IPS DF 6.9 (cell line): ENCODE measurements at regions not wholly inside any gene's neighbourhood (a gene's known extent, or its start where the extent isn't known, plus 50 kb on each side); places are given as distances from the start of the nearest gene placed in this dataset.
"Not testable (repeated sequence)": the region's sequence is repeated elsewhere in the genome, so short reads cannot be mapped to it uniquely, and the experiment has no call there.

ENCODE experiments used
- DNase-seq: peaks from one replicate; pipeline ENCODE4 v3.0.0-alpha.2; 2013; ENCODE audit warnings: low read depth, low spot score
- H3K27ac ChIP-seq: one replicate; pipeline ENCODE4 v1.5.1; 2013; ENCODE audit warnings: low read length, control low read depth
- H3K27me3 ChIP-seq: 2 replicates; pipeline ENCODE4 v1.6.1; 2013; ENCODE audit warnings: mild to moderate bottlenecking, low read length; ENCODE audit not compliant: control insufficient read depth, insufficient read depth
- H3K36me3 ChIP-seq: 2 replicates; pipeline ENCODE4 v1.6.1; 2013; ENCODE audit warnings: low read length; ENCODE audit not compliant: control insufficient read depth, insufficient read depth
- H3K4me1 ChIP-seq: 2 replicates; pipeline ENCODE4 v1.6.1; 2013; ENCODE audit warnings: low read length; ENCODE audit not compliant: control insufficient read depth, insufficient read depth
- H3K4me3 ChIP-seq: 2 replicates; pipeline ENCODE4 v1.5.1; 2013; ENCODE audit warnings: mild to moderate bottlenecking, low read length
- H3K9me3 ChIP-seq: 2 replicates; pipeline ENCODE4 v1.6.1; 2013; ENCODE audit warnings: low read length, inconsistent platforms; ENCODE audit not compliant: control insufficient read depth, insufficient read depth
- WGBS: extraction: QIAGEN DNeasy Blood & Tissue Kit; methylation state at CpG from one replicate; pipeline ENCODE4 v1.1.7; 2013; ENCODE audit warnings: mixed read lengths, missing lambda C conversion rate; ENCODE audit not compliant: insufficient read length, insufficient coverage; 5-methylcytosine and 5-hydroxymethylcytosine counted together

DNA sequence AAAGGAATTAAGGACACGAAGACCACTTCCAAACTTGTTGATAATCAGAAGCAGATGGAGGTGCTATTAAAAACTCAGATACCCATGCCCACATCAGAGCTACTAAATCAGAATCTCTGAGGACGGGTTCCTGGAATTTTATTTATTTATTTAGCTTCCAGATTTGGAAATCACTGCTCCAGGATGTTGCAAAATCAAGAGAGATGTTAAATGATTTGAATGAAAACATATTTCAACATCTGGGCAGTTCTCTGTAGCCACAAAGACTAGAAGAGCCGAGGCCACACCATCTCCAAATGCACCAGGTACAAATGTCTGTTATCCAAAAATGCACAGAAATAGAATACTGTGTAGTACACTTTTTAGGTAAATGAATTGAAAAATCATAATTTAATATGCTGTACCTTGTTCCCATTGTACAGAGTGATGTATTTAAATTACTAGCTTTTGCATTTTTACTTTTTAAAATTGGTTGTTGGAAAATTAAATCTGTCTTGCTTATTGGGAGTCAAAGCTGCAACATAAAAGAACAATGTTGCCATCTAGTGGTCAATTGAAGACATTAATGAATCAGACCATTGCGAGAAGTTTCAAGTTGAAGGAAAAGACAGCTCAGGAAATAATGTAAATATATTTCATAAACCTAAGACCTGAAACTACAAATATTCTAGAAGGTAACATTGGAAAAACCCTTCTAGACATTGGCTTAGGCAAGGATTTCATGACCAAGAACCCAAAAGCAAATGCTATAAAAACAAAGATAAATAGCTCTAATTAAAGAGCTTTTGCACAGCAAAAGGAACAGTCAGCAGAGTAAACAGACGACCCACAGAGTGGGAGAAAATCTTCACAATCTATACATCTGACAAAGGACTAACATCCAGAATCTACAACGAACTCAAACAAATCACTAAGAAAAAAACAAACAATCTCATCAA is 151.3 kb upstream of the TTC29 start:
- H3K27me3 ChIP-seq: no peaks in the 10 kb centered on the region
- no peaks in the 10 kb centered on the region for H3K4me1 ChIP-seq
- H3K27ac ChIP-seq: no peak overlapping the region
- DNase-seq: no peak
- WGBS: no CpG with 5 or more reads among the region's 6 CpGs
- no peaks in the 10 kb centered on the region for H3K36me3 ChIP-seq
- no peaks in the 10 kb centered on the region for H3K9me3 ChIP-seq
- H3K4me3 ChIP-seq: no peak overlapping the region

DNA sequence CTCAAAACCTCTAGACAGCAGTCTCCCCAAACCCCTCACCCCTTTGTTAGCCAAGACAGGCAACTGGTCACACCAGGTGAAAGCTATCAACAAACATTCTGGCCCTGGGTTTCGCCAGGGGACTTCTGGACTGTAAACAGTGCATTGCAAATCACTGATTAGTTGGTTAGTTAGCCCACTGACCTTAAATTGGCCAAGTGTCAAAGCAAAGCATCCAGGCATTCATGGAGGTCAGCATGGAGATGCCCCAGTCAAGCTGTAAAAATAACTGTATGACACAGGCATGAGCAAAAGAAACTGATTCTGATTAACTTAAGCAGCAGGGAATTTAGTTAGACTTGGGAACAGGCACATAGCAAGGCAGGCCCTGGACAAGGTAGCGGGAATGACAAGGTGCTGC is 156.0 kb upstream of the TTC29 start:
- no peak for DNase-seq
- Histone ChIP-seq H3K27me3 (no peaks in the 10 kb centered on the region), H3K36me3 (no peaks in the 10 kb centered on the region), H3K27ac (no peak overlapping the region), H3K4me1 (no peaks in the 10 kb centered on the region), H3K9me3 (no peaks in the 10 kb centered on the region), H3K4me3 (no peak overlapping the region)
- no CpG with 5 or more reads among the region's 2 CpGs for WGBS

DNA sequence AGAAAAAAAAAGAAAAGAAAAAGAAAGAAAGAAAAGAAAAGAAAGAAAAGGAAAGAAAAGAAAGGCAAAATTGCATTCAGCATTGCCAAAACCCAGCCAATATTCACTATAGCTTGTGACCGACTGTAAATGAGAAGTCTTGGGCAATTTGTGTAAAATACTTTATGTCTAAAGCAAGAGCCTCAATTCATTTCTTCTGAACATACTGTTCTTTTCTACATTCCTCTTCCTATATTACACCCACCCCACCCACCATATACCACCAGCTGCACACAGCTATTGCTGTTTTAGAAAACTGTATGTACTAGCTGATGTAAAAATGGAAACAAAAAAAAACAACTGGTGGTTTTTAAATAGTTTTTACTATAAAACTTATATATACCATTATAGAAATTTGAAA is 156.9 kb upstream of the TTC29 start:
- no peaks in the 10 kb centered on the region for H3K27me3 ChIP-seq
- no peaks in the 10 kb centered on the region for H3K36me3 ChIP-seq
- no peaks in the 10 kb centered on the region for H3K9me3 ChIP-seq
- H3K27ac ChIP-seq: no peak overlapping the region
- no CpG with 5 or more reads among the region's 1 CpG for WGBS
- no peak for DNase-seq
- H3K4me3 ChIP-seq: no peak overlapping the region
- H3K4me1 ChIP-seq: no peaks in the 10 kb centered on the region

DNA sequence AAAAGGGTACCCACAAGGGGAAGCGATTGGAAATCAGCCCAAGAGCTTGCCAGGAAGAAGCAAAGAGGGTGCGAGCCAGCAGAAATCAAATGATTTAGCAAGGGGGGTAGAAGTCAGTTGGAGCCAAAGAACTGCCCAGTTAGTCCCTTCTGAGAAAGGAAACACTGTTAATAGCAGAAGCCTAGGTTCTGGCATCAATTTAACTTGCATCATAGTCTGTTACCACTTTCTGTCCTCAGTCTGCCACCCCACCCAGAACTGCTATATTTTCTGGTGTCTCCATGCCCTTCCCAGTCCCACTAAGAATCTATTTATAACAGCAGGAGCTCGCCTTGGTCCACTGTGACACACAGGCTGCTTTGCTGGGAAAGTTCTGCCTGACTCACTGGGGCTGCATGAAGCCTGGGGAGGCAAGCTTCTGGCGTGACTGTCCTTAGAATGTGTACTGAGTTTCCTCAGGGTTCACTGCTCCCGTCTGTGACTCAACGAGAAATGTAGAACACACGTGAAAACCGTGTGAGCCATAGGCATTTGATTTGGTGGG is 157.8 kb upstream of the TTC29 start:
- Histone ChIP-seq H3K4me1 (no peaks in the 10 kb centered on the region), H3K27me3 (no peaks in the 10 kb centered on the region), H3K4me3 (no peak overlapping the region), H3K9me3 (no peaks in the 10 kb centered on the region), H3K36me3 (no peaks in the 10 kb centered on the region), H3K27ac (no peak overlapping the region)
- WGBS: no CpG with 5 or more reads among the region's 8 CpGs
- no peak for DNase-seq

DNA sequence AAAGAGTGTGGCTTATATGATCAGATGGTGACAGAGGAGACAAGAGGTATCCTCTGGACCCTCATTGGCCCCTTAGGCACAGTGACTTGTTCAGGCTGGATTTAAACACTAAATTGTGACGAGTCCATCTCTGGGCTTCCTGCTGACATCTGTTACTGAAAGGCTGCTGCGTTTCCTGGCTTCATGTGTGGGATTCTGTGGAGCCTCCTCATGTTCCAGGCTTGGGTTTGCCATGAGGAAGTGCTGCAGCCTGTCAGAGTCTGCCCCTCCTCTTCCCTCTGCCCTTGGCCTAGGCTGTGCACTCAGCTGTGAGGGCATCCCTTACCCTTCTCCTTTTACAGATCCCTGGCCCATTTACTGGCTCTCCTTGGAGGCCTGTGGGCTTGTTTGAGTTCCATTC is 159.1 kb upstream of the TTC29 start:
- WGBS: no CpG with 5 or more reads among the region's 2 CpGs
- DNase-seq: no peak
- Histone ChIP-seq H3K4me3 (no peak overlapping the region), H3K36me3 (no peaks in the 10 kb centered on the region), H3K27ac (no peak overlapping the region), H3K9me3 (no peaks in the 10 kb centered on the region), H3K27me3 (no peaks in the 10 kb centered on the region), H3K4me1 (no peaks in the 10 kb centered on the region)

DNA sequence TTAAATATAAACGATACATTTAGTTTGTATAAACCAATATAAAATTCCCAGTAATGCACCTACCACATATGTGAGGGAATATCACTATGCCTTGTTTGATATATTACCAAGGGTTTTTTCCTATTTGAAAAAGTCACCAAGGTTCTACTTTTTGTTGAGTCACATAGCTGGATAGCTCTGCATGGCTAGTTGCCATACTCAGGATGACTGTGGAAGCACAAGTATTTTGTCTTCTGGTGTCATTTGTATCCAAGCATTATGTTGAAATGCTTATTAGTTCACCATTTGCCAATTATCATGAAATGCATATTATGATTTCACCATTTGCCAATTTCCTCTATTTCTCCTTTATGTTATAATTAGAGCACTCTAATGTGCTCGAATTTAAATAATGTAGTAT is 162.7 kb upstream of the TTC29 start:
- WGBS: no CpG with 5 or more reads among the region's 2 CpGs

DNA sequence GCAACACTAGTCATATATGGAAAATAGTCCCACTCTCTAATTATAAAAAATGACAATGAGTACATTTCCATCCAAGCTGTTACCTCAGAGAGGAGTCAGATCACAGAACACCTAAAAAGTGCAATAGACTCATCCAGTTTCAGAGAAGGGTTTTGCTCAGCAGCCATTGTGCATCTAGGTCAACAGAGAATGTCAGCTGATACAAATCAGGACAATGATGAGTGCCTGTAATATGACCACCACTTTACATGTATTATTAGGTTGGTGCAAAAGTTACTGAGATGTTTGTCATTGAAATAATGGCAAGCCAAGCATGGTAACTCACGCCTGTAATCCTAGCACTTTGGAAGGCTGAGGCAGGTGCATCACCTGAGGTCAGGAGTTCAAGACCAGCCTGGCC is 164.1 kb upstream of the TTC29 start:
- Histone ChIP-seq H3K9me3 (no peaks in the 10 kb centered on the region), H3K4me3 (no peak overlapping the region), H3K4me1 (no peaks in the 10 kb centered on the region), H3K27me3 (no peaks in the 10 kb centered on the region), H3K27ac (no peak overlapping the region), H3K36me3 (no peaks in the 10 kb centered on the region)
- no peak for DNase-seq
- WGBS: no CpG with 5 or more reads among the region's 1 CpG

More for the DNA sequence above, 162.7 kb upstream of the TTC29 start:
- Histone ChIP-seq H3K27ac (no peak overlapping the region), H3K36me3 (no peaks in the 10 kb centered on the region), H3K9me3 (no peaks in the 10 kb centered on the region), H3K4me1 (no peaks in the 10 kb centered on the region), H3K27me3 (no peaks in the 10 kb centered on the region), H3K4me3 (no peak overlapping the region)
- DNase-seq: no peak

DNA sequence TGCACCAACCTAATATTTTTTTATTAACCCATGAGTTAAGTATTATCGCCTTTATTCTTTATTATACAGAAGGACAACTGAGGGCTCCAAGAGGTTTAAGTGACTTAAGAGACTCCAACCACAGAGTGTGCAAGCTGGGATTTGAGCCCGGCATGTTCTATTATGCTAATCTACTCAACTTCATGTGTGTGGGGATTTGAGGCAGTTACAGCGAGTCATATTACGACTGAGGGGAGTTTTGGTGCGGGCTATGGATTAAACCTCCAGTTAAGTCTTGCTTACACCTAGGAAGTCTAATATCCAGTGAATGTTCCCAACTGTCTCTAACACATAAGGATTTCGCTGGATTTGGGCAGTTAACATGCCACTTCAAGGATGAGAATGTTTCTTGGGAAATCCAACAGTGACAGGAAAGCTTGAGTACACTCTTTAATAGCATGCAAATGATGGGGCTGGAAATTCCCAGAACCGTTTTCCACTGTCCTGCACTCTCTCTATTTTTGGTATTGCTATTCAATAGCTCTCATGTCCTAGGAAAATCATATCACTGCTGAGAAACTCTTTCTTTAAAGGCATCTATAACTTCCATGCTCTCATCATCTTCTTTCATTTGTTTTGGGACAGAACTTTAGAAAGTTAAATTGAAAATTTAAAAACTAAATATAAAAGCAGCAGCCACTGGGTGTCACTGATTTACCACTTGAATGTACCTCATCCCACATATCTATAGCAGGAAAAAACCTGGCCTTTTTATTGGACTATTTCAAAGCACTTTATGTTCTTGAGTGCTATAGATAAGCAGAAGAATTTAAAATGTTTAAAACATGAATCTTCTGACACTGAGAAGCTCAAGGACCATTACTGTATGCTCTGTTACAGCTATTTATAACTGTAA is 165.1 kb upstream of the TTC29 start:
- no CpG with 5 or more reads among the region's 7 CpGs for WGBS
- DNase-seq: no peak
- Histone ChIP-seq H3K4me3 (no peak overlapping the region), H3K27me3 (no peaks in the 10 kb centered on the region), H3K4me1 (no peaks in the 10 kb centered on the region), H3K9me3 (no peaks in the 10 kb centered on the region), H3K36me3 (no peaks in the 10 kb centered on the region), H3K27ac (no peak overlapping the region)

DNA sequence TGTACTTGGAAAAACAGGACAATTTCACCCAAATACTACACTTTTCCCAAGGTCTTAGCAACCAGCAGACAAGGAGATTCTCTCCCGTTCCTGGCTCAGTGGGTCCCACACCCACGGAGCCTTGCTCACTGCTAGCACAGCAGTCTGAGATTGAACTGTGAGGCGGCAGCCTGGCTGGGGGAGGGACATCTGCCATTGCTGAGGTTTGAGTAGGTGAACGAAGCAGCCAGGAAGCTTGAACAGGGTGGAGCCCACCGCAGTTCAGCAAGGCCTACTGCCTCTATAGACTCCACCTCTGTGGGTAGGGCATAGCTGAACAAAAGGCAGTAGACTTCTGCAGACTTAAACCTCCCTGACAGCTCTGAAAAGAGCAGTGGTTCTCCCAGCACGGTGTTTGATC is 166.5 kb upstream of the TTC29 start:
- H3K27me3 ChIP-seq, H3K9me3 ChIP-seq, H3K4me1 ChIP-seq, H3K36me3 ChIP-seq, H3K27ac ChIP-seq, DNase-seq, H3K4me3 ChIP-seq: not testable (repeated sequence)
- no CpG with 5 or more reads among the region's 6 CpGs for WGBS

DNA sequence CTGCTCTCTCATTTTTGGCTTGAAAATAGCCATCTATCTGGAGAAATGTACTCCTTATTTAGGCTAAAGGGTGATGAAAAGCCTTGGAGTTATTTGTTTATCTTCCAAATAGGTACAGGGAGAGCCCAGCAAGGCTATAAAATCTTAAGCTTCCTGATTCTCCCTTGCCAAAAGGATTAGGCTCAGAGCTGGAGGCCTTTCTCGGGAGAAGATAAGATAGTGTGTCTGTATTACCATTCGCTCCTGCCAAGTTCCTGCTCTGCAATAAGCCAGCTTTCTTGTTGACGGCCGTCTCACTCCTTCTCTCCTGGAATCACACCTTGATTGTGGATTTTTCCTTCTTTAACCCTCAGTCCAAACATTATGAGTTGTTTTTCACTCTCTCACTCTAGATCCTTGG is 171.8 kb upstream of the TTC29 start:
- Histone ChIP-seq H3K27me3 (no peaks in the 10 kb centered on the region), H3K9me3 (no peaks in the 10 kb centered on the region), H3K36me3 (no peaks in the 10 kb centered on the region), H3K4me3 (no peak overlapping the region), H3K4me1 (no peaks in the 10 kb centered on the region), H3K27ac (no peak overlapping the region)
- WGBS: no CpG with 5 or more reads among the region's 4 CpGs
- DNase-seq: no peak
